ENCODE measurements at regions not wholly inside any gene's neighbourhood (a gene's known extent, or its start where the extent isn't known, plus 50 kb on each side); places are given as distances from the start of the nearest gene placed in this dataset.
A peak's percentile ranks its signal among the peaks of the same experiment; 100 is the strongest.
"Not testable (repeated sequence)": the region's sequence is repeated elsewhere in the genome, so short reads cannot be mapped to it uniquely, and the experiment has no call there.

DNA sequence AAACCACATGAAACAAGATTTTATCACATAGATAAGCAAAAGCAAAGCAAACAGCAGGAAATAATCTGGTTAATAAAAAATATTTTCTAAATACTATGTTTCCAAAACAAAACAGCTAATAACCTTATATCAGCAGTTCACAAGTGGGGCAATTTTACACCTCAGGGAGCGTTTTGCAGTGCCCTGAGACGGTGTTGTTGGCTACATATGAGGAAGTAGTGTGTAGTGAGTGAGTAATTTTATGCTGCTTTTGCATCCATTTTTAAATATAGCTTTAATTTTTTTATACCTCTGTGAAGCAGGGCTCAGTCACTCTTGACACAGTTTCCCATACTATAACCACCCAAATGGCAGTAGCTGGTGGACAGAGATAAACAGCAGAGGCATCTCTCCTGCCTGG, 438.5 kb upstream of the B3GAT1 start:
- ATAC-seq, result no peak
- Mint-ChIP-seq H3K4me3 (no peak overlapping the region), H3K9me3 (no peaks in the 10 kb centered on the region), H3K4me1 (no peaks in the 10 kb centered on the region), H3K27ac (no peak overlapping the region), H3K27me3 (peaks cover 21% of the 10 kb centered on the region)
- no peak for DNase-seq

DNA sequence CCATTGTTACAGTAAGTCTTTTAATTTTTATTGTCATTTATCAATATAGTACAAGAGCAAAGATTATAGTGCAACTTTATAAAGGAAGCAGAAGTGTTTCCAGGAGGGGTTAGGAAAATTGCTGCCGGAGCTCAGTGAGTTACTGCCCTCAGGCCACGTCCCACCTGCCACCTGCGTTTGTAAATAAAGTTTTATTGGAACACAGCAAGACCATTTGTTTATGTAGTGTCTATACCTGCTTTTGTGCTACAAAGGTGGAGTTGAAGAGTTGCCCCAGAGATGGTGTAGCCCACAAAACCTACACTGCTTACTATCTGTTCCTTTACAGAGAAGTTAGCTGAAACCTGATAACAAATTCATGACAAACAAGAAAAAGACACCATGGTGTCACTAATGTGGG, 437.8 kb upstream of the B3GAT1 start:
- Mint-ChIP-seq H3K27ac (no peak overlapping the region), H3K27me3 (peaks cover 20% of the 10 kb centered on the region), H3K4me3 (no peak overlapping the region), H3K9me3 (no peaks in the 10 kb centered on the region), H3K4me1 (no peaks in the 10 kb centered on the region)
- no peak for DNase-seq
- ATAC-seq, result no peak

DNA sequence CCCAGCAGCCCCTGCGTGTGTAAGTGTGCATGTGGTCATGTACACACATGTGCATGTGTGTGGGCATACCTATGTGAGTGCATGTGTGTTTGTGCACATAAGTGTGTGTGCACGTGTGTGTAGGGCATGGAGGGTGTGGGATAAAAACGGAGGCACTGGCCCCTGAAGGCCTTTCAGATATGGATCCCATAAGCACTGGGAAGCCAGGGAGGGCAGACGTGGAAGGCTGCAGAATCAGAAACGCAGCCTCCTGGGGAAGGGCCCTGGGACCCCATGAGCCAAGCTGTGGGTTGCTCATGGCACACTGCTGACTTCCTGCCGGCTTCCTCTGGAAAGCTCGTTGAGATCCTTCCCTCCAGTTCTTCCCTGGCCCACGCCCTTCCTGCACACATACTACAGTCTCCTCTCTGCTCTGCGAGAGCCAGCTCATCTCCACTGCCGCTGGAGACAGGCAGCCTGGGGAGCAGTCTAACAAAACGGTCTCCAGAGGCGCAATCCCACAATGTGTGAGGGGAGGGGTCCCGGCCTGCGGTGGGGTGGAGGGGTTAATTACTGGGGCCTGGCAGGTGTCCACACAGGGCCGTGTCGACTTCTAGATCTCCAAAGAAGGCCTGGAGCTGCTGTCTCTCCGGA, 435.2 kb upstream of the B3GAT1 start:
- Mint-ChIP-seq H3K27me3 (peaks cover 20% of the 10 kb centered on the region), H3K27ac (no peak overlapping the region), H3K9me3 (no peaks in the 10 kb centered on the region), H3K4me3 (no peak overlapping the region), H3K4me1 (no peaks in the 10 kb centered on the region)
- DNase-seq (no peak), ATAC-seq (no peak)

DNA sequence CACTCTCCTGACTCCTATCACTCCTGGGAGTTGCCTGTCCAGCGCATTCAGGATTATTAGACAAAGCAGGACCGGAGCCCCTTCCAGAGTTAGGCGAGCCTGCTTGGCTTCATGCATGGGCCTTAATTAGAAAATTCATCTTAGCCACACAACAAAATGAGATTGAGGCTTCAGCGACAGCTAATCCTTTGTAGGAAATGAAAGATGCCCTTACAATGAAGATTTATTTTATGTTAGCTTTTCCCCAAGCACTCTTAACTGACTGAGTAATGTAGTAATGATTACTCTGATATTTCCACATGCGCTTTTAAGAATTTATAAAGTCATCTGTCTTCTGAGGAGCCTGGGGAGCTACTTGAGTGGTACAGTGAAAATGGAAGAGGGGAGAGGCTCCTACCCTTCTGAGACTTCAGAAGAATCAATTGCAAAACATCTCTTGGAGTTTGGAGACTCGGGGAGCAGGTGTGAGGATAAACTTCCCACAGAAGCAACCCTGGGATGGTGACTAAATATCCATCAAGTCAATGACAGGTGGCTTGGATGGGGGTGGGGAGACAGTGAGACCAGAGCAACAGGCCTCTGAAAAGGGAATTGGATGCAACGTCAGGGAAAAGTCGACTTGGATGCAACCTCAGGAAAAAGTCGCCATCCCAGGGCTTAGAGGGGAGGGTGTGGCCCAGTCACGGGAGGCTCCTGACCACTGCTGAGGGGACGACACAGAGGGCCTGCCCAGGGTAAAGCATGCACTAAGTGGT, 434.5 kb upstream of the B3GAT1 start:
- Mint-ChIP-seq H3K4me3 (no peak overlapping the region), H3K27me3 (peaks cover 20% of the 10 kb centered on the region), H3K4me1 (no peaks in the 10 kb centered on the region), H3K27ac (no peak overlapping the region), H3K9me3 (no peaks in the 10 kb centered on the region)
- DNase-seq (no peak), ATAC-seq (no peak)

DNA sequence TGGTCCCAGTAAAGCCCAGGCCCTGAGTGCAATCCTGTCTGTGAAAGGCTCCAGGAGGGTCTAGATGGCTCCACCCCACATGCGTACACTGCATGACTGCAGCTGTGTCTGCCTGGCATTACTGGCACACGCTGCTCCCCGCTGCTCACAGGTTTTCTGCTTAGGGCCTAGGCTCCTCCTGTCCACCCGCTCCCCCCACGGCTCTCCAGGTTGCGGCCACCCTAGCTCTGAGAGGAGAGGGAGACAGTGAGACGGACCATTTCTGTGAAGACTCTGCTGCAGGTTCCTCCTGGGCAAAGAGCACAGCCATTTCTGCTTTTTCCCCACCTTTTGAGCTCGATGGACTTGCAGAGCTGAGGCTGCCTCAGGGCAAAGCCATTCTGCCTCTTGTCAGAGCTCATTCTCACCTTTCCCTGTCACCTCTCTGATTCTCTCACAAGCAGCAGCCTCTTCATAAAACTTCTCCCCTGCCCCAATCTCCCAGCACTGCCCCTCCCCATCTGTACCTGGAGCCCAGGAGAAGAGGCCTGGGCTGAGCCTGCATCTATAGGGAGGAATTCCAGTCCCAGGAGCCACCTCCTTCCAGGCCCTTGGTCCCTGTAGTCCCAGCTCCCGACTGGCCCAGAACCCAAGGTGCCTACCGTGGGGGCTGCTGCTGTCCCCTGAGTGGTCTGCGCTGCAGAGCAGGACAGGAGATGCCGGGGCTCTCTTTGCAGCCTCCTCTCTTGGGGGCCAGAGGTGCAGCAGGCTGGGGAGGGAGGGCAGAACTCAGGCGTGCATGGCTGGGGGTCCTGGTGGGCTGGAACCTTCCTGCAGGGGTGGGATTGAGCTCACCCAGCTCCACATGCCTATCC, 433.7 kb upstream of the B3GAT1 start:
- Mint-ChIP-seq H3K27me3 (peaks cover 24% of the 10 kb centered on the region), H3K9me3 (no peaks in the 10 kb centered on the region), H3K4me3 (no peak overlapping the region), H3K27ac (no peak overlapping the region), H3K4me1 (no peaks in the 10 kb centered on the region)
- DNase-seq, result no peak
- no peak for ATAC-seq

DNA sequence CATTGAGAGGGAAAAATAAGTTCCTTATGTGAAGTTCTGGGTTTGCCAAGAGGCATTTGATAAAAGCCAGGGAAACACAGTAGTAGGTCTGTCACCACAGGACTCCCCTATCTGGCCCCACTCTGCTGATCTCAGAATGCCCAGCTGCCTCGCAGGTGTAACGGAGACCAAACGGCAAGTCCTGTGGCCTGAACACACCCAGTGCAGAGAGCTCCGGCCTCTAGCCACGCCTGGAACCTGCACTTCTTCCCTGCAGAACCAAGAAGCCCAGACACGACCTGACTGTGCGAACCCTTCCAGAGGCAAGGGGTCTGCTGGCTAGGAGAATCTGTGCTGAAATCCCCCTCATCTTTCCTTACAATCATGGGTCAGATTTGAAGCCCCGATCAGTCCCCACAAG, 432.8 kb upstream of the B3GAT1 start:
- no peaks in the 10 kb centered on the region for H3K9me3 Mint-ChIP-seq
- no peak for DNase-seq
- H3K27ac Mint-ChIP-seq, result no peak overlapping the region
- ATAC-seq, result no peak
- no peaks in the 10 kb centered on the region for H3K4me1 Mint-ChIP-seq
- peaks cover 33% of the 10 kb centered on the region for H3K27me3 Mint-ChIP-seq
- H3K4me3 Mint-ChIP-seq, result no peak overlapping the region

DNA sequence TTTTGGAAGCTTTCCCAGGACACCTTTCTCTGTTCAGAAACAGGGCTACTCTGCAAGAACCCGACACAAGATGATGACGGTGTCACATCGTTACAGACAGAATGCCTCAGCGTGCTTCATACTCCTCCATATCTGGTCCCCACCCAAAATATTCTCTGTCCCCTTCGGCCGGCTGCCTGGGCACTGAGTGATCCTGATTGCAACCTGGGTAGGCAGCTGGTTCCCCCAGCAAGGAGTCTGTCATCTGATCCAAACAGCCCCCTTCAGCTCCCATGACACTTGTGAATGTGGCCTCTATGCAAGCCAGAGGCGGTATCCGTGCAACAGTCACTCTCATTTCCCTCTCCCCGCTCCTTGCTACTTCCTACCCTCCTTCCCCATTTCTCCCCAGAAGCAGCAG, 431.7 kb upstream of the B3GAT1 start:
- Mint-ChIP-seq H3K4me3 (no peak overlapping the region), H3K27ac (no peak overlapping the region), H3K4me1 (no peaks in the 10 kb centered on the region), H3K9me3 (no peaks in the 10 kb centered on the region), H3K27me3 (peaks cover 33% of the 10 kb centered on the region)
- ATAC-seq, result no peak
- DNase-seq, result no peak

DNA sequence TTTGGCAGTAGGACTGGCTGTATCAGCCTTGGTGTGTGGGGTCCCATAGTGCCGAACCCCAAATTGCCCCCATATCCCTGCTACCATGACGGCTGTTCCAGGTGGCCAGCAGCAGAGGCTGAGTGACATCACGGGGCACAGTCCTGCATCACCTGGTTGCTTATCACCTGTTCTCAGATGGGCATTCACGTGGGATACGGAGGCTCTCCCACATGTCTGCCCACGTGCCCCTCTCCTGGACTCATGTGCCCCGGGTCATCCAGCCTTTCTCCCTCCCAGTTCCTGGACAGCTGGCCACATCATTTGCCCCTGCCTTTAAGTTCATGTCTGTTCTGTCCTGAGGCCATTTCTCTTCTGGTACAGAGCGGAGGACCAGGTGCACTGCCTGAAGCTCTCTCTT, 431.0 kb upstream of the B3GAT1 start:
- Mint-ChIP-seq H3K27ac (no peak overlapping the region), H3K4me3 (no peak overlapping the region), H3K9me3 (no peaks in the 10 kb centered on the region), H3K4me1 (no peaks in the 10 kb centered on the region), H3K27me3 (peaks cover 33% of the 10 kb centered on the region)
- DNase-seq, result no peak
- no peak for ATAC-seq

DNA sequence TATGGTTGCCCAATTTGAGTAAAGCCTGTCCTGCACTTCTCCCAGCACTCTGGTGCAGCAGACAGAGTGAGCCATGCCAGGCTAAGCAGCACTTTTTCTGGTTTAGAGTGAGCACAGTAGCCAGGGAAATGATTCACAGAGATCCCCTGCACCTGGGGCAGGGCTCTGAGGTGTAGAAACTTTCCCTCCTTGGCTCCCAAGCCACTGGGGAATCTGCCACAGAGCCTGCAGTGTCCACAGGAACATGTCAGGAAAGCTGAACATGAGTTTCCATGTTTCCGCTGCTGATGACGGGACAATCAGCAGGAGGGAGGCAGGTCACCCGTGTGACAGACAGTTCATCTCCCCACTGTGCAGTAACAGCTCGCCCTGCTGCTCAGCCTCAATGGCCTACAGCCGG, 429.9 kb upstream of the B3GAT1 start:
- no peak for DNase-seq
- no peaks in the 10 kb centered on the region for H3K9me3 Mint-ChIP-seq
- no peak overlapping the region for H3K4me3 Mint-ChIP-seq
- no peak for ATAC-seq
- no peak overlapping the region for H3K27ac Mint-ChIP-seq
- H3K27me3 Mint-ChIP-seq, result peaks cover 33% of the 10 kb centered on the region
- no peaks in the 10 kb centered on the region for H3K4me1 Mint-ChIP-seq

DNA sequence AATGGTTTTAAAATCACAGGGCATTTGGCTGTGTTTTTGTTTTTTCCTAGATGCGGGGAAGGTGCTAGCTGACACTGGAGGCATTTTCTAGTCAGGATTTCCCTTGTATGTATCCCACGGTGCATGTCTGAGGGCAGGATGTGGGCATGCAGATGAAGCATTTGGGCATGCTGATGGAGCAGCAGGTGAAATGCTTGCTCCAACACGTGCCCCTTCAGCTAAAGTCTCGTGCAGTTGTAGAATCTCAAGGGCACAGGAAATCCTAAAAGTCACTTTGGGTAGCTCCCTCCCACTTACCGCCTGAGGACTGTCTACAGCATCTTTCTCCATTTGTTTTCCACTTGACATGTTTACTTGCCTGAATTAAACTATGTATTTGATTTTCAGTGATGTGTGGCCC, 429.4 kb upstream of the B3GAT1 start:
- Mint-ChIP-seq H3K4me1 (no peaks in the 10 kb centered on the region), H3K4me3 (no peak overlapping the region), H3K9me3 (no peaks in the 10 kb centered on the region), H3K27ac (no peak overlapping the region), H3K27me3 (peaks cover 33% of the 10 kb centered on the region)
- ATAC-seq (no peak), DNase-seq (no peak)

DNA sequence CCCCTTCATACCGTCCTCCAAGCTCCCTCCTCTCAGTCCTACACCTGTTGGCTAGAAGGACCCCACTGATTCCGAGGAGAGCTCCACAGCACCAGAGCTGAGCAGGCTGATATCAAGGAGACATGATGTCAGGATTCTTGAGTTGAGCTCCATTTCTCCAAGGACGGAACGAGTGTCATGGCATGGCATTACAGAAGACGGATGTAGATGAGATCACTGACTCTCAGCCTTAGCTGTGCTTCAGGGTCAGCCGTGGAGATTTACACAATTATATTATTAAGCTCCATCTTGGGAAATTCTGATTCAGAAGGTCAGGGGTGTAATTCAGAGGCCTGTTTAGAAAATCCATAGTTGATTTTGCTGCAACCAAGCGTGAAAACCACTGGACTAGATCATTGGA, 428.9 kb upstream of the B3GAT1 start:
- no peak for ATAC-seq
- no peaks in the 10 kb centered on the region for H3K4me1 Mint-ChIP-seq
- H3K27ac Mint-ChIP-seq, result no peak overlapping the region
- peaks cover 33% of the 10 kb centered on the region for H3K27me3 Mint-ChIP-seq
- H3K4me3 Mint-ChIP-seq, result no peak overlapping the region
- DNase-seq, result no peak
- H3K9me3 Mint-ChIP-seq, result no peaks in the 10 kb centered on the region

DNA sequence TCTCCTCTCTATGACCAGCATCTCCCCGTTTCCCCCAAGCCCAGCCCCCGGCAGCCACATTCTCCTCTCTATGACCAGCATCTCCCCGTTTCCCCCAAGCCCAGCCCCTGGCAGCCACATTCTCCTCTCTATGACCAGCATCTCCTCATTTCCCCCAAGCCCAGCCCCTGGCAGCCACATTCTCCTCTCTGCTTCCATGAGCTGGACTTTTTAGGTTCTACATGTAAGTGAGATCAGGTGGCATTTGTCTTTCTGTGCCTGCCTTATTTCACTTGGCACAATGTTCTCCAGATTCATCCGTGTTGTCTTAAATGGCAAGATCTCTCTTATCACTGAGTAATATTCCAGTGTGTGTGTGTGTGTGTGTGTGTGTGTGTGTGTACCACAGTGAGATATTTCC, 428.1 kb upstream of the B3GAT1 start:
- ATAC-seq, result not testable (repeated sequence)

DNA sequence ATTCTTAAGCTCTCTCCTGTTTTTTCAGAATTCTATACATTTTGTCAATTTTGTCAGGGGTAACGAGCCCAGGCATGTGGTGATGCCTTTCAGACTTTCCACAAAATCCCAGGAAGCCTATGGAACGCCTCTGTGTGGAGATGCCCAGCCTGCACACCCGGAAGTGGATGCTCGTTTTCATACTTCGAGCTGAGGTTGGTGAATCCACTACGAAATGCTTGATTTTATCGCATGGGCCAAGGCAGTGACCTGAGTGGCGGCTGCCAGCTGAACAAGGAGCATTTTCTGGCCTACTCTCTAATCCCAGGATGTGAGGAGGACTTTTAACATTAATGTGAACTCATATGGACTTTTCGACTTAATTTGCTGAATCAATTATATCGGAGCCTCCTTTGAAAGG, 426.7 kb upstream of the B3GAT1 start:
- Mint-ChIP-seq H3K27ac (no peak overlapping the region), H3K4me3 (no peak overlapping the region), H3K9me3 (peaks cover 0 to 7% of the 10 kb centered on the region in 2 donors), H3K4me1 (no peaks in the 10 kb centered on the region), H3K27me3 (peaks cover 28% of the 10 kb centered on the region)
- ATAC-seq (no peak), DNase-seq (no peak)

More for the DNA sequence above, 428.1 kb upstream of the B3GAT1 start:
- H3K4me3 Mint-ChIP-seq, DNase-seq, H3K4me1 Mint-ChIP-seq, H3K9me3 Mint-ChIP-seq: not testable (repeated sequence)
- peak overlapping the region in 1 of 2 donors; percentile 20 for H3K27ac Mint-ChIP-seq
- H3K27me3 Mint-ChIP-seq, result peaks cover 33% of the 10 kb centered on the region

DNA sequence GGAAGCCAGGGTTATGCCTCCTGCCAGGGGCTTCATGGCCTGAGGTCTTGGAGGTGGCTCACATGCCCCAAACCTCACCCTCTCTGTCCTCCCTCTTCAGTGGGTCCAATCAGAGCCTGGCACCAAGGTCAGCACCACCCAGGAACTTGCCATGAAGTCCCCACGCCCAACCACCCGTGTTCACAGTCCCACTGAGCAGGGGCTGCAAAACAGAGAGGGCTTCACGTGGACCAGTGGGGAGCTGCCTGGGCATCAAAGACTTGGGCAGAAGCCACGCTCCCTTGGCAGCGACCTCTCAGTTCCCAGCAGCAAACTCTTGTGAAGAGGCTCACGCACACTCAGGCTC, 425.8 kb upstream of the B3GAT1 start:
- Mint-ChIP-seq H3K27me3 (peaks cover 20% of the 10 kb centered on the region), H3K4me1 (no peaks in the 10 kb centered on the region)
- peak; percentile 38 for ATAC-seq

DNA sequence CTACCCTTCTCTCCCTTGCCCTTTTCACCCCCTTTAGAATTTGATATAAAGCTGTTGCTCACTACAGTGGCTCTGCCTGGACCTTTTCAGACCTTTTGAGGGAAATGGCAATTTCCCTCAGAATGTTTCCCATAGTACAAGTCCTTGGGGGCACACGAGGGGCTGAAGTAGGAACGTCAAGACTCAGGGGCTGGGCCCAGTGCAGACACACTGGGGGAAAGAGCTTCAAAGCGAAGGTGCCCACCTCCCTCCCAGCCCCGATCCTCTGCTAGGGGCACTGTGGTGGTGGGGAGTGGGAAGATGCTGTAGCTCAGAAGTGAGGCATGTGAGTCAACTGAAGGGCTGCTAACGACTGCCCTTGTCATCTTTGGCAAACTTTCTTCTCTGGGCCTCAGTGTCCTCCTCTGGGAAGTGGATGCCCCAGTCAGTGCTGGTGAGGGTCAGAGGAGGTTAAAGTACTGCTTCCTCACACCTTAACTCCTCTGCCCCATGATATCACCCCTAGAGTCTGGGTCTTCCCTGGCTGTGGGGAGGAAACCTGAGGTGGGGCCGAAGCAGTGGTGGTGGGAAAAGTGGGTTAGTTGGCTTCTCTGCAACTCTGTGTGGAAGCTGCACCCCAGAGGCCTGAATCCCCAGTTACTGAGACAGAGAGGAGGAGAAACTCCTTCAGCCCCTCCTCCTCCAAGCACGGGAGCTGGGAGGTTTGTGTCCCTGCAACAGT, 425.3 kb upstream of the B3GAT1 start:
- peaks cover 14% of the 10 kb centered on the region for H3K27me3 Mint-ChIP-seq
- DNase-seq (no peak), ATAC-seq (peak; percentile 28)
- H3K4me3 Mint-ChIP-seq, result no peak overlapping the region
- H3K27ac Mint-ChIP-seq, result no peak overlapping the region
- H3K4me1 Mint-ChIP-seq, result no peaks in the 10 kb centered on the region
- H3K9me3 Mint-ChIP-seq, result peaks cover 0 to 7% of the 10 kb centered on the region in 2 donors

More for the DNA sequence above, 425.8 kb upstream of the B3GAT1 start:
- Mint-ChIP-seq H3K9me3 (peaks cover 0 to 7% of the 10 kb centered on the region in 2 donors), H3K27ac (no peak overlapping the region), H3K4me3 (no peak overlapping the region)
- no peak for DNase-seq
